T47D (cell line): ENCODE measurements at regions not wholly inside any gene's neighbourhood (a gene's known extent, or its start where the extent isn't known, plus 50 kb on each side); places are given as distances from the start of the nearest gene placed in this dataset.

Experiments
- DNase-seq, 2 experiments: peaks; one replicate each; pipeline versions ENCODE4 v3.0.0 to v3.0.0-alpha.2; 2011 to 2012; ENCODE audit warnings: low read depth in 1 of 2, low spot score in 1 of 2
- JUND ChIP-seq: IDR thresholded peaks from 2 replicates; pipeline ENCODE4 v1.6.1; 2012; ENCODE audit warnings: low read depth
- in situ Hi-C: cut with HindIII; loops from 2 replicates; pipeline ENCODE4 v1.10.0; 2016; ENCODE audit warnings: low sequenced_read_pairs, low pct_unique_long_range_greater_than_20kb

GRCh38 chr13:72043366-72043765 lies 176.4 kb upstream of the DACH1 start:
- DNase-seq: no peak
- no peak for TF ChIP-seq JUND
- in situ Hi-C loops: no loop called here

- no peak for TF ChIP-seq JUND
- in situ Hi-C loops: no loop called here
These were observed 174.2 kb upstream of the DACH1 start for GRCh38 chr13:72041165-72041564.

GRCh38 chr13:72039126-72039525 lies 172.1 kb upstream of the DACH1 start:
- no peak for DNase-seq
- TF ChIP-seq JUND: no peak
- in situ Hi-C loops: no loop called here

More at GRCh38 chr13:72041165-72041564, 174.2 kb upstream of the DACH1 start:
- DNase-seq: no peak

- no peak for TF ChIP-seq JUND
- in situ Hi-C loops: no loop called here
- no peak for DNase-seq
These were observed 163.0 kb upstream of the DACH1 start for GRCh38 chr13:72029981-72030380.

- in situ Hi-C loops: no loop called here
- TF ChIP-seq JUND: no peak
- no peak for DNase-seq
These were observed 158.8 kb upstream of the DACH1 start for GRCh38 chr13:72025836-72026235.

- no peak for TF ChIP-seq JUND
- DNase-seq: no peak
- in situ Hi-C loops: no loop called here
These were observed 156.9 kb upstream of the DACH1 start for GRCh38 chr13:72023895-72024294.

- no peak for DNase-seq
- no peak for TF ChIP-seq JUND
- in situ Hi-C loops: no loop called here
These were observed 138.5 kb upstream of the DACH1 start for GRCh38 chr13:72005455-72005854.

- in situ Hi-C loops: no loop called here
- TF ChIP-seq JUND: no peak
- peak in 1 of 2 experiments; percentile 1 for DNase-seq
These were observed 137.9 kb upstream of the DACH1 start for GRCh38 chr13:72004784-72005374.

- no peak for DNase-seq
- in situ Hi-C loops: no loop called here
- no peak for TF ChIP-seq JUND
These were observed 137.2 kb upstream of the DACH1 start for GRCh38 chr13:72004246-72004645.

GRCh38 chr13:71998223-71998622 lies 131.2 kb upstream of the DACH1 start:
- TF ChIP-seq JUND: no peak
- in situ Hi-C loops: no loop called here
- no peak for DNase-seq

- TF ChIP-seq JUND: no peak
- DNase-seq: peak in 1 of 2 experiments; percentile 49
- in situ Hi-C loops: no loop called here
These were observed 112.6 kb upstream of the DACH1 start for GRCh38 chr13:71979616-71980015.

GRCh38 chr13:71977028-71977427 lies 110.0 kb upstream of the DACH1 start:
- DNase-seq: no peak
- no peak for TF ChIP-seq JUND
- in situ Hi-C loops: no loop called here

GRCh38 chr13:71967990-71968389 lies 101.0 kb upstream of the DACH1 start:
- in situ Hi-C loops: no loop called here
- TF ChIP-seq JUND: no peak
- no peak for DNase-seq

GRCh38 chr13:71964491-71965100 lies 97.6 kb upstream of the DACH1 start:
- no peak for DNase-seq
- in situ Hi-C loops: no loop called here
- no peak for TF ChIP-seq JUND
